ENCODE measurements at regions not wholly inside any gene's neighbourhood (a gene's known extent, or its start where the extent isn't known, plus 50 kb on each side); places are given as distances from the start of the nearest gene placed in this dataset.
"Not testable (repeated sequence)": the region's sequence is repeated elsewhere in the genome, so short reads cannot be mapped to it uniquely, and the experiment has no call there.

- TF ChIP-seq CTCF, POLR2AphosphoS5, EP300 (IDR thresholded peaks at IDR 0.05): not testable (repeated sequence)
Observed at GRCh38 chr2:356304-356703, 68.4 kb upstream of the ALKAL2 start.

All from sigmoid colon (tissue), 4 donors.